Stimulated activated naive CD8-positive, alpha-beta T cell treated with anti-CD3 and anti-CD28 coated beads, Interleukin-15, amount 100 ng/mL, for 72 hours (primary cell): ENCODE measurements at regions not wholly inside any gene's neighbourhood (a gene's known extent, or its start where the extent isn't known, plus 50 kb on each side); places are given as distances from the start of the nearest gene placed in this dataset.
"Not testable (repeated sequence)": the region's sequence is repeated elsewhere in the genome, so short reads cannot be mapped to it uniquely, and the experiment has no call there.

ENCODE experiments used
- ATAC-seq: fragments of 150-1000 bp; cut with Tn5 transposase; 2 replicates; pipeline ENCODE4 v1.10.0; 2021; ENCODE audit warnings: mild to moderate bottlenecking, moderate library complexity
- DNase-seq, 2 donors: peaks; one replicate each; pipeline ENCODE4 v3.0.0; 2021 to 2022
- H3K27ac Mint-ChIP-seq, 2 donors: one replicate each; pipeline ENCODE4 v1.8.0; 2022; ENCODE audit warnings: mild to moderate bottlenecking in 2 of 2, mixed read lengths in 2 of 2, moderate library complexity in 2 of 2
- H3K27me3 Mint-ChIP-seq: one replicate; pipeline ENCODE4 v1.8.0; 2022; ENCODE audit warnings: mixed read lengths
- H3K4me1 Mint-ChIP-seq: one replicate; pipeline ENCODE4 v1.8.0; 2022; ENCODE audit warnings: mild to moderate bottlenecking, mixed read lengths
- H3K4me3 Mint-ChIP-seq, 2 donors: one replicate each; pipeline ENCODE4 v1.8.0; 2022; ENCODE audit warnings: mild to moderate bottlenecking in 2 of 2, mixed read lengths in 2 of 2, moderate library complexity in 1 of 2
- H3K9me3 Mint-ChIP-seq, 2 donors: one replicate each; pipeline ENCODE4 v1.8.0; 2022; ENCODE audit warnings: mixed read lengths in 2 of 2

DNA sequence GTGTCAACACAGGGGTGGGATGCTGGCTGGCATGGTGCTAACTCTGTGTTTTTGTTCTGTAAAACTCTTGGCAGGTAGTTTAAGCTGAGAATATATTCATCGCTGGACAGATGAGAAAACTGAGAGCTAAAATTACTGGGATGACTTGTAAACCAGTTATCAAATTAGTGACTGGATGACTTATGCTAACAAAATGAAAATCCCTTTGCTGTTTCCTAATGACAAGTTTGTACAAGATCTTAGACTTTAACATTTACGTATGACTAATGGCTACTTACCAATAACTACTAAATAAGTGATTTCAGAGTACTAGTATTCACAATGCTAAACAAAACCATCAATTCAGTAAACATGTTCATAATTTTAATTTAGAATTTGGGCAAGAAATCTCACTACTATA lies 854.8 kb upstream of the ARRDC3 start:
- ATAC-seq, result no peak
- DNase-seq, result no peak
- H3K27me3 Mint-ChIP-seq, result no peaks in the 10 kb centered on the region
- H3K4me3 Mint-ChIP-seq, result no peak overlapping the region
- no peak overlapping the region for H3K27ac Mint-ChIP-seq
- no peaks in the 10 kb centered on the region for H3K4me1 Mint-ChIP-seq
- peaks cover 0 to 6% of the 10 kb centered on the region in 2 donors for H3K9me3 Mint-ChIP-seq

DNA sequence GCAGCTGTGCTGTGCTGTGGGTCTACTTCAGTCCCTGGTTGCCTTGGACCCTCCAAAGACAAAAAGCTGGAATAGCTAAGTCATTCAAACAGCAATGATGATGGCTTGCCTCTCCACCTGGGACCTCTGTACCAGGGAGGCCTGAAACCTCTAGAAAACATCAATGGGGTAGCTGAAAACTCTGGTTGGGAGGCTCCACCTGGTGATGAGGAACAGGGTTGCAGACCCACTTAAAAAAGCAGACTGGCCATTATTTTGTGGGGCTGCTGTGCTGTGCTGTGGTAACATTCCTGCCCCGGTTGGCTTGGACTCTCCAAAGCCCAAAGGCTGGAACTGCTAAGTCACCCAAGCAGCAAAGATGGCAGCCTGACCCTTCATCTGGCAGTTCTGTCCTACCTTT lies 839.3 kb upstream of the ARRDC3 start:
- DNase-seq, result no peak

DNA sequence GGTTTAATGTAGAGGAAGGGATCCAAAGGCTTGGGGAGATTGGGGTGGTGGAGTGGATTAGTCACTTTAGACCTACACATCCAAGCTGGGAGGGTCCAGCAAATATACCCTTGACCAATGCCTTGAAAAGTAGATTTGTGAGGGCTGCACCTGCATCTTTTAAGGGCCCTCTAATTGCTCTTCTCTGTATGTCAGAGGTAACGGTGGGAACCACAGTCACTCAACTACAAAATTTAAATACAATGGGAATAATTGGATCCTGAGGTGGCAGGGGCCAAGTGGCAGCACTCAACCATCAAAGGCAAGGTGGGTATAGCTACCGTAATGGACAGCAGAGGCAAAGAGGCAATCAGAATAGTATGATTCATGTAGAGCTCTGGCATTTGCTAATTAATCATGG lies 833.7 kb upstream of the ARRDC3 start:
- H3K4me3 Mint-ChIP-seq, ATAC-seq, H3K4me1 Mint-ChIP-seq, H3K27me3 Mint-ChIP-seq, DNase-seq, H3K27ac Mint-ChIP-seq: not testable (repeated sequence)
- peaks cover 16 to 30% of the 10 kb centered on the region in 2 donors for H3K9me3 Mint-ChIP-seq

More for the DNA sequence above, 839.3 kb upstream of the ARRDC3 start:
- Mint-ChIP-seq H3K27me3 (no peaks in the 10 kb centered on the region), H3K4me1 (no peaks in the 10 kb centered on the region), H3K9me3 (peaks cover 20 to 30% of the 10 kb centered on the region in 2 donors), H3K4me3 (no peak overlapping the region), H3K27ac (no peak overlapping the region)
- no peak for ATAC-seq

DNA sequence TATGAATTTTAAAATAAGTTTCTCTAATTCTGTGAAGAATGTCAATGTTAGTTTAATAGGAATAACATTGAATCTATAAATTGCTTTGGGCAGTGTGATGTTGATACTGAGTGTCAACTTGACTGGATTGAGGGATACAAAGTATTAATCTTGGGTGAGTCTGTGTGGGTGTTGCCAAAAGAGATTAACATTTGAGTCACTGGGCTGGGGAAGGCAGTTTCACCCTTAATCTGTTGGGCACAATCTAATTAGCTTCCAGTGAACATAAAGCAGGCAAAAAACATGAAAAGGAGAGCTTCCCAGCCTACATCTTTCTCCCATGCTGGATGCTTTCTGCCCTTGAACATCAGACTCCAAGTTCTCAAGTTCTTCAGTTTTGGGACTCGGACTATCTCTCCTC lies 832.0 kb upstream of the ARRDC3 start:
- Mint-ChIP-seq H3K27ac (no peak overlapping the region), H3K27me3 (no peaks in the 10 kb centered on the region), H3K4me3 (no peak overlapping the region), H3K9me3 (peaks cover 14 to 29% of the 10 kb centered on the region in 2 donors), H3K4me1 (no peaks in the 10 kb centered on the region)
- DNase-seq, result no peak
- no peak for ATAC-seq

DNA sequence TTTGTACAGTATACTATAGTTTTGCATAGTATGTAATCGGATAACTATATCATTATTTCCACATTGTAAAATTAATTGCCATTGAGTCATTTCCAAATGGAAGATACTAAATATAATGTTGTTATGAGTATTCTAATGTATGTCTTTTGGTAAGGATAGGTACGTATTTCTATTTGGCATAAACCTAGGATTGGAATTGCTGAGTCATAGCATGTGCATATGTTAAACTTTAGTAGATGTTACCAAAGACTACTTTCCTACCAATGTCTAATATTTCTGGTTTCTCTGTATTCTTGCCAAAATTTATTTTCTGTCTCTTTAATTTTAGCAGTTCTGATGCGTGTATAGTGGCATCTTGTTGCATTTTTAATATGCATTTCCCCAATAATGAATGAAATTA lies 825.1 kb upstream of the ARRDC3 start:
- no peak for ATAC-seq
- no peak overlapping the region for H3K27ac Mint-ChIP-seq

DNA sequence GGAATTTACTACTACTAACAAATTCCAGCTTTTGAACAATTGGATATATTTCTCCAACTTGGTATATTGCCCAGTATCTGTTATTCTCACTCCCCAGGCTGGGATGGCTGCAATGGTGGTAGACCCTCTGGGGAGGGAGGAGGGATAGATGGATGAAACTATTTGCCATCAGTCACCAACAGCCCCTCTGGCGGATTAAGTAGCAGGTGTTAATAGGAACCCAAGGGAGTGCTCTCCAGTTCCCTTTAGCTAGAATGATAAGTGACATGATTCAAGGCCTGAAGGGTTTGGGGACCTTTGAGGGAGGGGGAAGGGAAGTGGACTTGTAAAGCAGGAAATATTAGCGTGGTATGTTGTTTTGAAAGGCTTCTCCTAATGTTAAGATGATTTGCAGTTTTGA lies 824.0 kb upstream of the ARRDC3 start:
- Mint-ChIP-seq H3K9me3 (peaks cover 8 to 13% of the 10 kb centered on the region in 2 donors), H3K27ac (no peak overlapping the region), H3K4me1 (no peaks in the 10 kb centered on the region), H3K27me3 (no peaks in the 10 kb centered on the region), H3K4me3 (no peak overlapping the region)
- ATAC-seq, result no peak
- DNase-seq, result no peak

More for the DNA sequence above, 825.1 kb upstream of the ARRDC3 start:
- Mint-ChIP-seq H3K9me3 (peaks cover 8 to 13% of the 10 kb centered on the region in 2 donors), H3K27me3 (no peaks in the 10 kb centered on the region), H3K4me3 (no peak overlapping the region), H3K4me1 (no peaks in the 10 kb centered on the region)
- no peak for DNase-seq

DNA sequence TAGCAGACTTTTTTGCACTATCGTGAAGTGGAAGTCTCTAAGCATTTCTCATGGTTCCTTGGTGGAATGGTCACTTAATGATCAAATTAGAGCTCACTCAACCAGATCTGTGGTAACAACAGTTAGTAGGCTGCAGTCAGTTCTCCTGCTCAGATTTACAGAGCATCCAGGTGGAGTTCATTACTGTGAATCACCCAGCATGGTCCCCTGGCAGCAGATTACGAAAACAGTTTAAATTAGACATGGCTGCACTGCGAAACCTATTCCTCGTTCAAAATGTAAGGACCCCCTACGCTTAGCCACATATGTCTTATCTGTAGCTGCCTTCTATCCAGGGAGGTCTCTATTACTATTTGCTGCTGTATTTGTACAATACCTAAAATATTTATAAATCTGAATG lies 823.6 kb upstream of the ARRDC3 start:
- Mint-ChIP-seq H3K27ac (no peak overlapping the region), H3K4me1 (no peaks in the 10 kb centered on the region), H3K9me3 (peaks cover 8 to 13% of the 10 kb centered on the region in 2 donors), H3K4me3 (no peak overlapping the region), H3K27me3 (no peaks in the 10 kb centered on the region)
- ATAC-seq (no peak), DNase-seq (no peak)

DNA sequence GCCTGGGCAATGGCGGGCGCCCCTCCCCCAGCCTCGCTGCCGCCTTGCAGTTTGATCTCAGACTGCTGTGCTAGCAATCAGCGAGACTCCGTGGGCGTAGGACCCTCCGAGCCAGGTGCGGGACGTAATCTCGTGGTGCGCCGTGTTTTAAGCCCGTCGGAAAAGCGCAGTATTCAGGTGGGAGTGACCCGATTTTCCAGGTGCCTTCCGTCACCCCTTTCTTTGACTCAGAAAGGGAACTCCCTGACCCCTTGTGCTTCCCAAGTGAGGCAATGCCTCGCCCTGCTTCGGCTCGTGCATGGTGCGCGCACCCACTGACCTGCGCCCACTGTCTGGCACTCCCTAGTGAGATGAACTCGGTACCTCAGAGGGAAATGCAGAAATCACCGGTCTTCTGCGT lies 815.9 kb upstream of the ARRDC3 start:
- not testable (repeated sequence) for H3K4me3 Mint-ChIP-seq, DNase-seq, H3K27me3 Mint-ChIP-seq, H3K4me1 Mint-ChIP-seq, ATAC-seq, H3K9me3 Mint-ChIP-seq, H3K27ac Mint-ChIP-seq

DNA sequence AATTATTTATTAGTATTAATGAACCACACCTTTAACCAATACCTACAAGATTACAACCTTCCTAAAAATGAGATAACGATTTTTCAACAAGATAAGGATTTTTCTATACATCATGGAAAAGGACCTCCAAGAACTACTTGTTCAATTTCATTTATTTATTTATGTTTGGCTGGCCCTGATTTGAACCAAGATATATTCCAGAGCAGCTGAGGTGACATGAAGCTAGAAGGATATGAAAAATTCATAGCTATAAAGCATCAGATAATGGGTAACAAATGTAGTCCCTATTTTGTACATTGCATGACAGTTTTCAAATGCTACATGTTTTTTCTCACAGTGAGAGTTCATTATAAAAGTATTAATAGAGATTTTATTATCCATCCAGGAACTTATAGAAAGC lies 798.5 kb upstream of the ARRDC3 start:
- Mint-ChIP-seq H3K9me3 (no peaks in the 10 kb centered on the region), H3K27me3 (no peaks in the 10 kb centered on the region), H3K4me1 (no peaks in the 10 kb centered on the region)

DNA sequence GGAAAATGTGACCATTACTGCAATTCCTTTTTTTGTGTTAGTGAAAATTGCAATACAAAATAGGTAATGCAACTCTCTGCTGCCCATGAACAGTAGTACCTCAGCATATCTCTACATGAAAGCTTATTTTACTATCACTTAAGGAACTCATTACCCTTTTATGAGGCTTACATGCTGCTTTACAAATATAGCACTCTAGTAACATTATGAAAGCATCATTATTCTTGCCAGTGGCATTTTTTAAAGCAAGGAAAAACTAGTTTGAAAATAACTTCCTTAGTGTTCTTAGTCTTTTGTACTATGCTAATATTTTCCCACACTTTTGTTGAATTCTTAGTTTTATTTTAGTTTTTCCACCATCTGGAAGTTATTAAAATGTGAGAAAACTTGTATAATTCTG lies 797.3 kb upstream of the ARRDC3 start:
- no peak for ATAC-seq
- no peak overlapping the region for H3K27ac Mint-ChIP-seq
- H3K4me3 Mint-ChIP-seq, result no peak overlapping the region
- no peaks in the 10 kb centered on the region for H3K27me3 Mint-ChIP-seq
- no peaks in the 10 kb centered on the region for H3K9me3 Mint-ChIP-seq
- H3K4me1 Mint-ChIP-seq, result no peaks in the 10 kb centered on the region
- no peak for DNase-seq

More for the DNA sequence above, 798.5 kb upstream of the ARRDC3 start:
- H3K4me3 Mint-ChIP-seq, result no peak overlapping the region
- no peak for ATAC-seq
- no peak overlapping the region for H3K27ac Mint-ChIP-seq
- no peak for DNase-seq

DNA sequence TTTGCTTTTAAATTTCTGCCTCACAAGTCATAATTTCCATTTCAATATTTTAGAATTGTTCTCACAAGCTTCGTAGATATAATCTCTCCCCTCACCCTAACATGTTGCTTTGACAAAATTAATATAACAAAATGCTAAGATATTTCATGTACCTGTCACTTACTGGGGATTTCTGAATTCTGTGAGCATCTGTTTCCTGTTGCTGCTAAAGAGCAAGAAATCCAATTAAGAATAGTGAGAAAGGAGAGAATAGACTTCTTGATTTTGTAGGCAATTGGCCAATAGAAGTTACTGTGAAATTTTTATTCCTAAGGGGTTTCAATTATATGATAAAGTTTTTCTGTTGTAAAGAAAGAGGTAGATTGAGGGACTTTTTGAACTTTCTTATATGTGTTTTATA lies 796.5 kb upstream of the ARRDC3 start:
- H3K27ac Mint-ChIP-seq, result no peak overlapping the region
- no peaks in the 10 kb centered on the region for H3K9me3 Mint-ChIP-seq
- ATAC-seq (no peak), DNase-seq (no peak)
- no peaks in the 10 kb centered on the region for H3K27me3 Mint-ChIP-seq
- no peak overlapping the region for H3K4me3 Mint-ChIP-seq
- no peaks in the 10 kb centered on the region for H3K4me1 Mint-ChIP-seq

DNA sequence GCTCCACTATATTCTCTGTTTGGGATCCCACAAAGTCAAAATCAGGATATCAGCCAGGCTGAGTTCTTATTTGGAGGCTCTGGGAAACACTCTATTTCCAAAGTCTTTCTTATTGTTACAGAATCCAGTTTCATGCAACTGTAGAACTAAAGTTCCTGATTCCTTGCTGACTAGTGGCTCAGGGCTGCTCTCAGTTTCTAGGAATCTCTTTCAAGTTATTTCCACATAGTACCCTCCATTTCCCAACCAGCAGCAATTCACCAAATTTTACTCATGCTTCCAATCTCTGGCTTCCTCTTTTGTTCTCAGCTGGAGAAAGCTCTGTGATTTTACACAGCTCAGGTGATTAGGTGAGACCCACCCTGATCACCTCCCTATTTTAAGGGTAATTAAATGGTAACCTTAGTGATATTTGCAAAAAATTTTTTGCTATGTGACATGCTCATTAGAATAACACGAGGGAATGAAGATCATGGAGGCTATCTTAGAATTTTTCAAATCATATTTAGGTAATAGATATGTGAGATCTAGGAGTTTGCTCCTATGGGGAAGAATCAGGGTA lies 794.9 kb upstream of the ARRDC3 start:
- no peaks in the 10 kb centered on the region for H3K27me3 Mint-ChIP-seq
- H3K27ac Mint-ChIP-seq, result no peak overlapping the region
- ATAC-seq (no peak), DNase-seq (no peak)
- no peaks in the 10 kb centered on the region for H3K4me1 Mint-ChIP-seq
- H3K9me3 Mint-ChIP-seq, result no peaks in the 10 kb centered on the region
- H3K4me3 Mint-ChIP-seq, result no peak overlapping the region

DNA sequence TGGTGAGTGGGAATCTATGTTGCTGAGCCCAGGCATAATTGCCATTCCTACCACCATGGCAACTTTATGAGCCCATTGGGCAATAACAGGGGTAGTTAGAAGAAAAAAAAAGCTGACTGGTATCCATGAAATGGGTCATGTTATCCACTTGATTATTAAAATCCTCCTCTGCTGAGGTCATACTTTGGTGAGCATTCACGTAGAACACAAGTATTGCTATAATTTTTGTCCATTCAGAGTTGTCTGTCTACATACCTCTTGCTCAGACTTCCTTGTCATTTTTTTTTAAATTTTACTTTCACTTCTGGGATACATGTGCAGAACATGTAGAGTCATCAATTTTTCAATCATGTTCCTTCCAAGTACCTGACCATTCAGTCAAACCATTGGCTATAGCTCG lies 780.8 kb upstream of the ARRDC3 start:
- H3K4me1 Mint-ChIP-seq, result no peaks in the 10 kb centered on the region
- H3K9me3 Mint-ChIP-seq, result peaks cover 10 to 15% of the 10 kb centered on the region in 2 donors
- no peaks in the 10 kb centered on the region for H3K27me3 Mint-ChIP-seq
- no peak overlapping the region for H3K4me3 Mint-ChIP-seq
- H3K27ac Mint-ChIP-seq, result no peak overlapping the region
- ATAC-seq (no peak), DNase-seq (no peak)

DNA sequence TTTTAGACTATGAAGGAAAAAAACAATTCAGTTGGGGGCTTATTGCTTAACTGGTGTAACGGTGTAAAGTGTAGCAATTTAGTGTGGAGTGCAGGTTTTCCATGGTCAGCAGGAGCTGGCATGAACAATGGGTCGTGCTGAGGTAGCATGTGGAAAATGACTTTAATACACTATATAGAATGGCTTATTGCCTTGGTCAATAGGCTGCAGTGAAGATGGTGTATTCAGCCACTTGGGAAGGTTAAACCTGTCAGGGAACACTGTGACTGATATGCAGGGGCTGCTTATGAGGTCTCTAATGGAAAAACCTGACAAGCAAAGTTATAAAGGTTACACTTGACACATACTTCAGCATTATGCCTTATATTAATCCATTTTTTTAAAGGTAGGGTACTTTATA lies 764.7 kb upstream of the ARRDC3 start:
- Mint-ChIP-seq H3K4me3 (no peak overlapping the region), H3K9me3 (no peaks in the 10 kb centered on the region), H3K27me3 (no peaks in the 10 kb centered on the region), H3K4me1 (no peaks in the 10 kb centered on the region), H3K27ac (no peak overlapping the region)
- DNase-seq, result no peak
- no peak for ATAC-seq

DNA sequence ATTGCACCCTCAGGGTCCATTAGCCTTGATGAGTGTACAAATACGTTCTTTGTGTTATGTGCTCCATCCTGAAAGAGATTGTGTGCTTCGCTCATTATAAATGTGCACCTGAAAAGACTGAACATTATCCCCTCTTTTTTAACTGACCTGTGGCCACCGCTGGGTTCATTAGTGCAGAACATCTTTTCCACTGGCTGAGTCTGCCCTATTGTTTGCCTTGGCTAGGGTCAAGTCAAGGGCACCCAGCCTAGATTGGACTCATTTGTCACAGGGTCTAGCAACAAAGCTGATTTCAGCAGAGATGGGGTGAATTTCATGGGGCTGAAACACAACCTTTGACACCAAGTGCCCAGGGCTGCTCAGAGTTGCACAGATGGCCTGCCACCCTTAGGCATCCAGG lies 764.1 kb upstream of the ARRDC3 start:
- Mint-ChIP-seq H3K4me3 (no peak overlapping the region), H3K4me1 (no peaks in the 10 kb centered on the region), H3K9me3 (no peaks in the 10 kb centered on the region), H3K27ac (no peak overlapping the region), H3K27me3 (no peaks in the 10 kb centered on the region)
- DNase-seq (no peak), ATAC-seq (no peak)

DNA sequence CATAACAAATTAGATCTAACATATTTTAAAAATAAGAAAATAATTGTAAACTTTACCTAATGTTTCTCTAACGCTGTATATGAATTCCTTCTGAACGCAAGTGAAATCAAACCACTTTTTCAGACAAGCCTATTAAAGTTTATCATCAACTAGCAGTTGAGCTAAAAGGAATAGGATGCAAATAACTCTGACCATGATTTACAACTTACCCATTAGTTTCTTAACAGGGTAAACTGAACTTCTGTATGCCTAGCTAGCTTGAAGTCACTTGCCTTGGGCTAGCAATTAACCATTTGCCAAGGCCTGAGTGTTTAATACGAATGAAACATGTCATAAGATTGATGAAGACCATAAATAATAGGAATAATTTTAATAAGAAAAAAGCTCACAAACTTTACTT lies 762.7 kb upstream of the ARRDC3 start:
- no peak overlapping the region for H3K27ac Mint-ChIP-seq
- DNase-seq (no peak), ATAC-seq (no peak)
- no peaks in the 10 kb centered on the region for H3K27me3 Mint-ChIP-seq
- no peaks in the 10 kb centered on the region for H3K4me1 Mint-ChIP-seq
- no peak overlapping the region for H3K4me3 Mint-ChIP-seq
- H3K9me3 Mint-ChIP-seq, result peaks cover 0 to 6% of the 10 kb centered on the region in 2 donors

DNA sequence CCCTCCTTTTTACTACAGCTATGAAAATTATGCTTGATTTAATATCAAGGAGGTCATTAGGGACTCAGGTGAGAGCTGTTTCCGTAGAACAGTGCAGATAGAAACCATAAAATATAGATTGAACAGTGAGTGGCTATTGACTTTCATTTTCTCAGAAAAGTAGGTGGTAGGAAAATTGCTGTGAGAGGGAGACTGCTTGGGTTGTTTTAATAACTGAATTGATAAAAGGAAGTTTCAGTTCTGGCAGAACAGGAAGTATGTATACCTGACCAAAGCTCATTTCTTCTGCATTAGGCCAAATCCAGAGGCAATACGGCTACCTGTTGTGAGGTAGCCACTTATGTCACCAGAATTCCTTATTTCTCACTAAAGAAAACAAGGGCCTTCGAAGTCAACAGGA lies 761.7 kb upstream of the ARRDC3 start:
- ATAC-seq (no peak), DNase-seq (no peak)
- Mint-ChIP-seq H3K27ac (no peak overlapping the region), H3K4me1 (no peaks in the 10 kb centered on the region), H3K9me3 (peaks cover 0 to 6% of the 10 kb centered on the region in 2 donors), H3K4me3 (no peak overlapping the region), H3K27me3 (no peaks in the 10 kb centered on the region)
